SK-N-SH treated with all-trans-retinoic acid at 6 μM for 48 hours (cell line): ENCODE measurements at regions not wholly inside any gene's neighbourhood (a gene's known extent, or its start where the extent isn't known, plus 50 kb on each side); places are given as distances from the start of the nearest gene placed in this dataset.

ENCODE experiments used
- ATAC-seq: fragments of 200-7000 bp; cut with Tn5 transposase; 3 replicates; pipeline ENCODE4 v1.9.1; 2020; ENCODE audit warnings: mild to moderate bottlenecking, moderate library complexity
- ARNTL ChIP-seq: fragments of 450-650 bp; formaldehyde crosslinking; IDR thresholded peaks from 2 replicates; pipeline ENCODE4 v1.5.0; 2020; ENCODE audit warnings: low read depth, mild to moderate bottlenecking, moderate library complexity, borderline replicate concordance
- BACH2 ChIP-seq: fragments of 250-450 bp; sonication (Bioruptor Pico); IDR thresholded peaks from 2 replicates; pipeline ENCODE4 v1.9.0; 2021; ENCODE audit warnings: mild to moderate bottlenecking, borderline replicate concordance
- CREB5 ChIP-seq: fragments of 250-450 bp; sonication (Bioruptor Pico); IDR thresholded peaks from 2 replicates; pipeline ENCODE4 v1.5.1; 2020; ENCODE audit warnings: low read depth, mild to moderate bottlenecking, moderate library complexity
- CSDC2 ChIP-seq: fragments of 250-450 bp; sonication (Bioruptor Pico); IDR thresholded peaks from 2 replicates; pipeline ENCODE4 v1.5.0; 2020; ENCODE audit warnings: mild to moderate bottlenecking, moderate library complexity
- GLIS3 ChIP-seq: fragments of 250-450 bp; sonication (Bioruptor Pico); IDR thresholded peaks from 2 replicates; pipeline ENCODE4 v1.5.0; 2020; ENCODE audit warnings: mild to moderate bottlenecking, moderate library complexity
- ISL1 ChIP-seq: fragments of 250-450 bp; sonication (Bioruptor Pico); IDR thresholded peaks from 2 replicates; pipeline ENCODE4 v2.1.2; 2022; ENCODE audit warnings: mild to moderate bottlenecking, moderate library complexity
- PATZ1 ChIP-seq: fragments of 250-450 bp; sonication (Bioruptor Pico); IDR thresholded peaks from 2 replicates; pipeline ENCODE4 v1.8.0; 2020; ENCODE audit warnings: mild to moderate bottlenecking, moderate library complexity, borderline replicate concordance
- POU6F1 ChIP-seq: fragments of 250-450 bp; sonication (Bioruptor Pico); IDR thresholded peaks from 2 replicates; pipeline ENCODE4 v1.8.0; 2021; ENCODE audit warnings: low read depth, mild to moderate bottlenecking, moderate library complexity, borderline replicate concordance
- PPARA ChIP-seq: fragments of 250-450 bp; sonication (Bioruptor Pico); IDR thresholded peaks from 2 replicates; pipeline ENCODE4 v1.5.0; 2020; ENCODE audit warnings: mild to moderate bottlenecking, borderline replicate concordance
- RARB ChIP-seq: fragments of 250-450 bp; sonication (Bioruptor Pico); IDR thresholded peaks from 2 replicates; pipeline ENCODE4 v1.8.0; 2021; ENCODE audit warnings: mild to moderate bottlenecking, moderate library complexity
- SNAI2 ChIP-seq: fragments of 250-450 bp; sonication (Bioruptor Pico); IDR thresholded peaks from 2 replicates; pipeline ENCODE4 v1.5.0; 2020; ENCODE audit warnings: mild to moderate bottlenecking, moderate library complexity
- TSHZ2 ChIP-seq: fragments of 250-450 bp; sonication (Bioruptor Pico); IDR thresholded peaks from 2 replicates; pipeline ENCODE4 v1.5.0; 2020; ENCODE audit warnings: mild to moderate bottlenecking, moderate library complexity
- ZFP3 ChIP-seq: fragments of 250-450 bp; sonication (Bioruptor Pico); IDR thresholded peaks from 2 replicates; pipeline ENCODE4 v1.5.0; 2020; ENCODE audit warnings: mild to moderate bottlenecking, moderate library complexity
- ZFP30 ChIP-seq: fragments of 450-650 bp; formaldehyde crosslinking; IDR thresholded peaks from 2 replicates; pipeline ENCODE4 v1.5.0; 2022; ENCODE audit warnings: mild to moderate bottlenecking, moderate library complexity
- ZNF565 ChIP-seq: fragments of 450-650 bp; formaldehyde crosslinking; conservative IDR thresholded peaks from 2 replicates; pipeline ENCODE4 v1.5.0; 2020; ENCODE audit warnings: low read depth, mild to moderate bottlenecking, moderate library complexity
- ZNF70 ChIP-seq: fragments of 450-650 bp; formaldehyde crosslinking; IDR thresholded peaks from 2 replicates; pipeline ENCODE4 v1.5.0; 2020; ENCODE audit warnings: mild to moderate bottlenecking, moderate library complexity
- ZNF8 ChIP-seq: fragments of 450-650 bp; formaldehyde crosslinking; IDR thresholded peaks from 2 replicates; pipeline ENCODE4 v1.5.0; 2020; ENCODE audit warnings: mild to moderate bottlenecking, moderate library complexity
- TF ChIP-seq, protein P1 (sequence below): fragments of 250-450 bp; sonication (Bioruptor Pico); IDR thresholded peaks from 2 replicates; pipeline ENCODE4 v1.5.1; 2021; ENCODE audit warnings: mild to moderate bottlenecking, moderate library complexity

DNA sequence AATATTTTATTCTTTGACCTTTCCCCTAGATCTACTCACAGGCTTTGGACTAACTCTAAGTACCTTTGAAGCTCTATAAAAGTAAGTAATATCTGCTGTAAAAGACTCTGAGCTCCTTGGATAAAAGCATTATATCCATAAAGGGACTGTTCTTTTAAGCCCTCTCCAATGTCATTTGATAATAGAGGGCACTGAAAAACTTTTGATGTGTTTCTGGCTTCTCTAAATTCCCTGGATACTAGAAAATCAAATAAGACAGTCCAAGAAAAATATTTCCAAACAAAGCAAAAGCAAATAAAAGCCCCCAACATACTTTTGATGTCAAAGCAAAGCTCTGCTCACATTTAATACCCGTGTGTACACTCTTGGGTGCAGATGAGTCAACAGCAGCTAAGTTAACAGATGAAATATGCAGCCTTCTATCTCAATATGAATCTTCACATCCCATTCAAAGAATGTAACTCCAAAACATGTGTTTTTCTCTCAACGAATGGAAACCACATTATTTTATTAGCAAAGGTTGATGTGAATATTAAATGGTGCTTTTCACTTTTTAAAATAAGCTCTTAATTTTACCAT is 230.3 kb downstream of the CENPF start:
- TF ChIP-seq PPARA (CRISPR knock-in tag): no peak
- no peak for TF ChIP-seq SNAI2 (CRISPR knock-in tag)
- no peak for TF ChIP-seq TSHZ2
- TF ChIP-seq CSDC2 (CRISPR knock-in tag): no peak
- TF ChIP-seq ZNF8 (CRISPR knock-in tag): no peak
- TF ChIP-seq ZFP3: no peak
- TF ChIP-seq GLIS3 (CRISPR knock-in tag): no peak
- no peak for TF ChIP-seq ARNTL (CRISPR knock-in tag)
- no peak for TF ChIP-seq ZNF70
- TF ChIP-seq ZFP30: no peak
- TF ChIP-seq, protein P1, sequence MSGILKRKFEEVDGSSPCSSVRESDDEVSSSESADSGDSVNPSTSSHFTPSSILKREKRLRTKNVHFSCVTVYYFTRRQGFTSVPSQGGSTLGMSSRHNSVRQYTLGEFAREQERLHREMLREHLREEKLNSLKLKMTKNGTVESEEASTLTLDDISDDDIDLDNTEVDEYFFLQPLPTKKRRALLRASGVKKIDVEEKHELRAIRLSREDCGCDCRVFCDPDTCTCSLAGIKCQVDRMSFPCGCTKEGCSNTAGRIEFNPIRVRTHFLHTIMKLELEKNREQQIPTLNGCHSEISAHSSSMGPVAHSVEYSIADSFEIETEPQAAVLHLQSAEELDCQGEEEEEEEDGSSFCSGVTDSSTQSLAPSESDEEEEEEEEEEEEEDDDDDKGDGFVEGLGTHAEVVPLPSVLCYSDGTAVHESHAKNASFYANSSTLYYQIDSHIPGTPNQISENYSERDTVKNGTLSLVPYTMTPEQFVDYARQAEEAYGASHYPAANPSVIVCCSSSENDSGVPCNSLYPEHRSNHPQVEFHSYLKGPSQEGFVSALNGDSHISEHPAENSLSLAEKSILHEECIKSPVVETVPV: no peak
- TF ChIP-seq, all 23 proteins: peak for 0
- peak; percentile 93 for ATAC-seq

DNA sequence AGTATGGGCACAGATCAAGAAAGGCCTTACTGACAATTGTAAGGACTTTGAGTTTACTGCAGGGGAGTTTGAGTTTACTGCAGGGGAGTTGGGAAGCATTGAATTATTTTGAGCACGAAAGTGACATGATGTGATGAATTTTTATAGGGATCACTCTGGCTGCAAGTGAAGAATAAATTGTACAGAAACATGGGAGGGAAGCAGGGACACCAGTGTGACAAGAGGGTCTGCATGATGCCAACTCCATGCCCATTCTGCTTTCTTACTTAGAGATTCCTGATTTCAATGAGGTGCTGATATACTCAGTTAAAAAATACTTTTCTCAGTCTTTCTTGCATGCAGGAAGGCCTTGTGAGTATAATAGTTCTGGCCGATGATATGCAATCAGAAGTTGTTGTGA is 234.4 kb downstream of the CENPF start:
- TF ChIP-seq ZNF8 (CRISPR knock-in tag): no peak
- TF ChIP-seq ISL1 (CRISPR knock-in tag): no peak
- no peak for TF ChIP-seq ZFP30
- TF ChIP-seq RARB (CRISPR knock-in tag): no peak
- no peak for TF ChIP-seq BACH2
- no peak for TF ChIP-seq ARNTL (CRISPR knock-in tag)
- no peak for TF ChIP-seq TSHZ2
- no peak for TF ChIP-seq ZNF70
- no peak for TF ChIP-seq ZNF565 (CRISPR knock-in tag)
- no peak for TF ChIP-seq PATZ1 (CRISPR knock-in tag)
- ATAC-seq: no peak

DNA sequence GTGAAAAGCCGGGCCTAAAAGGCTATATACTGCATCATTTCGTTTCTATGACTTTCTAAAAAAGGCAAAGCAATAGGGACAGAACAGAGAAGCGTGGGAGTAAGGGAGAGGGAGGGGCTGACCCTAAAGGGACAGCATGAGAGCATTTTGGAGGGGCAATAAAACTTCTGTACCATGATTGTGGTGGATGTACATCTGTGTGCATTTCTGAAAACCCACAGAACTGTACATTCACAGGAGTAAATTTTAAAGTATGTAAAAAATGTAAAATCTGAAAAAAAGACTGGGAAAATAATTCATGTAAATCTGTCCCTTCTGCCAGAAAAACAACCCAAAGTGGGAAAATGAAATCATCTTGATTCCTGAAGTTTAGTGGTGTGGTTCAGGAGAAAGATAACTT is 235.4 kb downstream of the CENPF start:
- ATAC-seq: peak; percentile 56
- no peak for TF ChIP-seq ISL1 (CRISPR knock-in tag)
- TF ChIP-seq GLIS3 (CRISPR knock-in tag): no peak
- TF ChIP-seq PPARA (CRISPR knock-in tag): no peak
- no peak for TF ChIP-seq ZNF70
- TF ChIP-seq ZFP3: no peak
- no peak for TF ChIP-seq CREB5
- no peak for TF ChIP-seq POU6F1
- TF ChIP-seq ARNTL (CRISPR knock-in tag): no peak
